Fibroblast of lung (primary cell): ENCODE measurements at regions not wholly inside any gene's neighbourhood (a gene's known extent, or its start where the extent isn't known, plus 50 kb on each side); places are given as distances from the start of the nearest gene placed in this dataset.
A peak's percentile ranks its signal among the peaks of the same experiment; 100 is the strongest.

Source experiments
- DNase-seq, 2 donors: peaks; one replicate each; pipeline versions ENCODE4 v3.0.0 to v3.0.0-alpha.2; 2010; ENCODE audit warnings: low read depth in 2 of 2
- H2AFZ ChIP-seq: 2 replicates; pipeline ENCODE4 v1.5.1; 2012; ENCODE audit warnings: low read length, control low read depth, inconsistent platforms
- H3K27ac ChIP-seq: 2 replicates; pipeline ENCODE4 v1.5.1; 2011; ENCODE audit warnings: low read length, control low read depth; ENCODE audit not compliant: insufficient read depth
- H3K27me3 ChIP-seq: 2 replicates; pipeline ENCODE4 v1.5.1; 2011; ENCODE audit warnings: mild to moderate bottlenecking, low read length; ENCODE audit not compliant: control insufficient read depth, insufficient read depth
- H3K36me3 ChIP-seq: 2 replicates; pipeline ENCODE4 v1.5.1; 2011; ENCODE audit warnings: low read length; ENCODE audit not compliant: control insufficient read depth, insufficient read depth
- H3K4me1 ChIP-seq: 2 replicates; pipeline ENCODE4 v1.5.1; 2011; ENCODE audit warnings: low read length; ENCODE audit not compliant: control insufficient read depth, insufficient read depth; ENCODE audit errors: extremely low read depth
- H3K4me2 ChIP-seq: 2 replicates; pipeline ENCODE4 v1.5.1; 2011; ENCODE audit warnings: low read length, control low read depth; ENCODE audit not compliant: insufficient read depth; ENCODE audit errors: extremely low read depth
- H3K4me3 ChIP-seq, 4 experiments: fragments of 200-600 bp in 1 of 4; sonication (generic) in 1 of 4; replicated peaks in 1 of 4; 2 replicates each; pipeline ENCODE4 v1.5.1; 2011 to 2016; ENCODE audit warnings: low read length in 4 of 4, low read depth in 3 of 4, mild to moderate bottlenecking in 3 of 4, control low read depth in 2 of 4, inconsistent platforms in 1 of 4, mixed read lengths in 1 of 4; ENCODE audit not compliant: insufficient read depth in 1 of 4; ENCODE audit errors: control extremely low read depth in 1 of 4
- H3K79me2 ChIP-seq: 2 replicates; pipeline ENCODE4 v1.5.1; 2012; ENCODE audit warnings: mild to moderate bottlenecking, low read length, inconsistent platforms; ENCODE audit not compliant: control insufficient read depth, insufficient read depth
- H3K9ac ChIP-seq: 2 replicates; pipeline ENCODE4 v1.5.1; 2011; ENCODE audit warnings: mild to moderate bottlenecking, low read length, control low read depth; ENCODE audit not compliant: insufficient read depth
- H3K9me3 ChIP-seq: 2 replicates; pipeline ENCODE4 v1.5.1; 2012; ENCODE audit warnings: low read depth, low read length; ENCODE audit not compliant: control insufficient read depth, insufficient read depth
- H4K20me1 ChIP-seq: 2 replicates; pipeline ENCODE4 v1.5.1; 2011; ENCODE audit warnings: low read length; ENCODE audit not compliant: control insufficient read depth, insufficient read depth; ENCODE audit errors: extremely low read depth
- CTCF ChIP-seq, 2 donors: IDR thresholded peaks in 1 of 2; conservative IDR thresholded peaks in 1 of 2; 1 replicate in 1 of 2; 2 replicates in 1 of 2; pipeline ENCODE4 v1.5.1; 2011 to 2012; ENCODE audit warnings: low read length in 2 of 2, control low read depth in 1 of 2, inconsistent platforms in 1 of 2, low read depth in 1 of 2, mild to moderate bottlenecking in 1 of 2
- EZH2 ChIP-seq: IDR thresholded peaks from 2 replicates; pipeline ENCODE4 v1.5.1; 2012; ENCODE audit warnings: low read length, control low read depth, mild to moderate bottlenecking; ENCODE audit errors: missing control alignments

- Histone ChIP-seq H3K27ac (no peak overlapping the region), H3K27me3 (no peaks in the 10 kb centered on the region), H3K4me3 (no peak overlapping the region), H4K20me1 (no peaks in the 10 kb centered on the region), H3K9ac (no peak overlapping the region), H3K36me3 (no peaks in the 10 kb centered on the region), H3K79me2 (no peaks in the 10 kb centered on the region), H3K4me2 (no peak overlapping the region), H3K9me3 (no peaks in the 10 kb centered on the region), H2AFZ (no peak overlapping the region), H3K4me1 (no peaks in the 10 kb centered on the region)
- DNase-seq: no peak
- TF ChIP-seq EZH2: no peak
- TF ChIP-seq CTCF (conservative IDR thresholded peaks at IDR 0.05 in 1 of 2, IDR thresholded peaks at IDR 0.05 in 1 of 2; ENCODE audit: low read depth in 1 of 2, low read length in 2 of 2): no peak
Observed at GRCh38 chr4:111712093-111712677, 433.1 kb upstream of the FAM241A start.

- Histone ChIP-seq H3K9ac (no peak overlapping the region), H3K27me3 (no peaks in the 10 kb centered on the region), H4K20me1 (no peaks in the 10 kb centered on the region), H3K4me3 (no peak overlapping the region), H3K4me1 (no peaks in the 10 kb centered on the region), H3K79me2 (no peaks in the 10 kb centered on the region), H3K36me3 (no peaks in the 10 kb centered on the region), H3K4me2 (no peak overlapping the region), H3K27ac (no peak overlapping the region), H2AFZ (no peak overlapping the region), H3K9me3 (no peaks in the 10 kb centered on the region)
- TF ChIP-seq CTCF (conservative IDR thresholded peaks at IDR 0.05 in 1 of 2, IDR thresholded peaks at IDR 0.05 in 1 of 2; ENCODE audit: low read depth in 1 of 2, low read length in 2 of 2): no peak
- no peak for DNase-seq
Observed at GRCh38 chr4:111713276-111713675, 432.0 kb upstream of the FAM241A start.

GRCh38 chr4:111717921-111718320 lies 427.3 kb upstream of the FAM241A start:
- Histone ChIP-seq H3K79me2 (no peaks in the 10 kb centered on the region), H4K20me1 (no peaks in the 10 kb centered on the region), H2AFZ (no peak overlapping the region), H3K9ac (no peak overlapping the region), H3K27ac (no peak overlapping the region), H3K9me3 (no peaks in the 10 kb centered on the region), H3K4me1 (no peaks in the 10 kb centered on the region), H3K36me3 (no peaks in the 10 kb centered on the region), H3K27me3 (no peaks in the 10 kb centered on the region), H3K4me2 (no peak overlapping the region), H3K4me3 (no peak overlapping the region)
- TF ChIP-seq EZH2 (no peak), CTCF (conservative IDR thresholded peaks at IDR 0.05 in 1 of 2, IDR thresholded peaks at IDR 0.05 in 1 of 2; ENCODE audit: low read depth in 1 of 2, low read length in 2 of 2) (no peak)
- DNase-seq: peak in 1 of 2 donors; percentile 23
